SU-DHL-6 (cell line): ENCODE measurements at regions not wholly inside any gene's neighbourhood (a gene's known extent, or its start where the extent isn't known, plus 50 kb on each side); places are given as distances from the start of the nearest gene placed in this dataset.

Experiments used
- H2AFZ ChIP-seq: fragments of 200-600 bp; sonication (generic); 2 replicates; pipeline ENCODE4 v1.6.1; 2014; ENCODE audit warnings: low read depth, mild to moderate bottlenecking, moderate library complexity, mixed read lengths, antibody characterized with exemption, low read length; ENCODE audit not compliant: severe bottlenecking
- H3F3A ChIP-seq: fragments of 200-600 bp; shearing (Covaris generic); 2 replicates; pipeline ENCODE4 v1.6.0; 2016; ENCODE audit warnings: antibody characterized with exemption, mild to moderate bottlenecking; ENCODE audit not compliant: insufficient read depth
- H3K27ac ChIP-seq: fragments of 200-600 bp; sonication (generic); 2 replicates; pipeline ENCODE4 v1.5.1; 2016; ENCODE audit warnings: low read depth, mild to moderate bottlenecking, low read length, moderate library complexity, mixed read lengths
- H3K27me3 ChIP-seq: fragments of 200-600 bp; sonication (generic), shearing (Covaris generic); 2 replicates; pipeline ENCODE4 v1.6.0; 2014; ENCODE audit warnings: mild to moderate bottlenecking, low read length
- H3K36me3 ChIP-seq: fragments of 200-600 bp; sonication (generic); 2 replicates; pipeline ENCODE4 v1.6.1; 2014; ENCODE audit warnings: mild to moderate bottlenecking, low read length, mixed read lengths
- H3K4me2 ChIP-seq: fragments of 300-600, 200-600 bp; shearing (Covaris generic), sonication (generic); 2 replicates; pipeline ENCODE4 v1.6.0; 2014; ENCODE audit warnings: low read length, low read depth, mild to moderate bottlenecking; ENCODE audit not compliant: poor library complexity, severe bottlenecking
- H3K4me3 ChIP-seq: fragments of 200-600 bp; sonication (generic); 2 replicates; pipeline ENCODE4 v1.5.1; 2014; ENCODE audit warnings: antibody characterized with exemption, low read length, mild to moderate bottlenecking, mixed read lengths; ENCODE audit not compliant: insufficient read depth, poor library complexity, severe bottlenecking
- H3K79me2 ChIP-seq: fragments of 200-600 bp; sonication (generic); 2 replicates; pipeline ENCODE4 v1.6.1; 2014; ENCODE audit warnings: mild to moderate bottlenecking, low read length, moderate library complexity; ENCODE audit not compliant: insufficient read depth
- H3K9ac ChIP-seq: fragments of 200-600 bp; sonication (generic); 2 replicates; pipeline ENCODE4 v1.7.0; 2014; ENCODE audit warnings: mild to moderate bottlenecking, low read length
- H3K9me2 ChIP-seq: fragments of 200-600 bp; sonication (generic); replicated peaks from 2 replicates; pipeline ENCODE4 v1.6.1; 2014; ENCODE audit warnings: low read length; ENCODE audit not compliant: insufficient read depth
- H3K9me3 ChIP-seq: fragments of 200-600 bp; sonication (generic); 2 replicates; pipeline ENCODE4 v1.6.1; 2014; ENCODE audit warnings: low read length, mixed read lengths; ENCODE audit not compliant: insufficient read depth
- H4K20me1 ChIP-seq: fragments of 200-600 bp; sonication (generic); 2 replicates; pipeline ENCODE4 v1.6.1; 2014; ENCODE audit warnings: low read depth, mild to moderate bottlenecking, antibody characterized with exemption, low read length, moderate library complexity, mixed read lengths
- EZH2phosphoT487 ChIP-seq: fragments of 200-600 bp; sonication (generic), shearing (Covaris generic); conservative IDR thresholded peaks from 2 replicates; pipeline ENCODE4 v1.6.1; 2018; ENCODE audit warnings: mild to moderate bottlenecking, antibody characterized with exemption, low read length, moderate library complexity, mixed read lengths
- TF ChIP-seq, protein P1 (sequence below): fragments of 200-600 bp; sonication (generic); IDR thresholded peaks from one replicate; pipeline ENCODE4 v1.5.1; 2017; ENCODE audit warnings: antibody characterized with exemption, mild to moderate bottlenecking, low read length, moderate library complexity; ENCODE audit not compliant: insufficient read depth, poor library complexity, severe bottlenecking

DNA sequence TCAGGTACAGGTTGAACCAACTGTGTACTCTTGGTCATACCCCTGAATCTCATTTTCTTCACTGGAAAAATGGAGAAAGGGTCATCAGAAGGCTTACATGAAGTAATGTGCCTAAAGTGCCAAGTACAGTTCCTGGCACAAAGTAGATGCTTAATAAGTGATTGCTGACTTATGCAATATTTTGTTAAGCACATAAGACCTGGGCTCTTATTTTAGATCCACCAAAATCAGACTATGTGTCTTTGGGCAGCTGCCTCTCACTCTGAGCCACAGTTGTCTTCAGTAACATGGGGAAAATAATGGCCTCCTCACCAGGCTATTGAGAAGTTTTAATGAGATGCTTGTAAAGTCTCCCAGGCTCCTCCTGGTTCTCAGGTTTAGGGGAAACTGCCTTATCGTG, 74.3 kb upstream of the TRABD2B start:
- Histone ChIP-seq H3K9me2 (no peaks in the 10 kb centered on the region), H4K20me1 (no peaks in the 10 kb centered on the region), H3K27ac (no peak overlapping the region), H3K4me3 (no peak overlapping the region), H2AFZ (no peak overlapping the region), H3K36me3 (no peaks in the 10 kb centered on the region), H3K79me2 (no peaks in the 10 kb centered on the region), H3K9me3 (no peaks in the 10 kb centered on the region), H3F3A (no peaks in the 10 kb centered on the region), H3K4me2 (no peak overlapping the region), H3K27me3 (no peaks in the 10 kb centered on the region), H3K9ac (no peak overlapping the region)
- TF ChIP-seq, protein P1, sequence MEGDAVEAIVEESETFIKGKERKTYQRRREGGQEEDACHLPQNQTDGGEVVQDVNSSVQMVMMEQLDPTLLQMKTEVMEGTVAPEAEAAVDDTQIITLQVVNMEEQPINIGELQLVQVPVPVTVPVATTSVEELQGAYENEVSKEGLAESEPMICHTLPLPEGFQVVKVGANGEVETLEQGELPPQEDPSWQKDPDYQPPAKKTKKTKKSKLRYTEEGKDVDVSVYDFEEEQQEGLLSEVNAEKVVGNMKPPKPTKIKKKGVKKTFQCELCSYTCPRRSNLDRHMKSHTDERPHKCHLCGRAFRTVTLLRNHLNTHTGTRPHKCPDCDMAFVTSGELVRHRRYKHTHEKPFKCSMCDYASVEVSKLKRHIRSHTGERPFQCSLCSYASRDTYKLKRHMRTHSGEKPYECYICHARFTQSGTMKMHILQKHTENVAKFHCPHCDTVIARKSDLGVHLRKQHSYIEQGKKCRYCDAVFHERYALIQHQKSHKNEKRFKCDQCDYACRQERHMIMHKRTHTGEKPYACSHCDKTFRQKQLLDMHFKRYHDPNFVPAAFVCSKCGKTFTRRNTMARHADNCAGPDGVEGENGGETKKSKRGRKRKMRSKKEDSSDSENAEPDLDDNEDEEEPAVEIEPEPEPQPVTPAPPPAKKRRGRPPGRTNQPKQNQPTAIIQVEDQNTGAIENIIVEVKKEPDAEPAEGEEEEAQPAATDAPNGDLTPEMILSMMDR = no peak
- no peak for TF ChIP-seq EZH2phosphoT487

DNA sequence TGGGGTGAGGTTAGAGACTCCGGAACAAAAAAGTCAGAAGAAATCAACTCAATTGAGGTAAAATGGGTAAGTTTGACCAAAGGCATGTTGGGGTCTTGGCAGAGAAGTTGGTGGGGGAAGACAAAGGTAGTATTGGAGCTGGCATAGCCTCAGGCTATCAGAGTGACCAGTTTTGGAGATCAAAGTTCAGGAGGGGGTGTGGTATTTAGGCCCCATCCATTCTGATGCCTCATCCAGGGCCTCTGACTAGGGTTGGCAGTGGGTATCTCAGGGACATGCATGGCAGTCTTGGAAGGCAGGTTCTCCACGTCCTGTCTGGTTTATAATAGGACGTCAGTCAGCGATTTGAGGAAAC, 73.2 kb upstream of the TRABD2B start:
- H3F3A ChIP-seq = no peaks in the 10 kb centered on the region
- no peaks in the 10 kb centered on the region for H3K9me3 ChIP-seq
- no peak overlapping the region for H2AFZ ChIP-seq
- H3K79me2 ChIP-seq = no peaks in the 10 kb centered on the region
- no peaks in the 10 kb centered on the region for H3K9me2 ChIP-seq
- H3K27ac ChIP-seq = no peak overlapping the region
- H3K36me3 ChIP-seq = no peaks in the 10 kb centered on the region
- no peaks in the 10 kb centered on the region for H4K20me1 ChIP-seq
- no peak overlapping the region for H3K9ac ChIP-seq
- H3K4me2 ChIP-seq = no peak overlapping the region
- TF ChIP-seq EZH2phosphoT487 = no peak
- TF ChIP-seq, protein P1 = no peak
- H3K4me3 ChIP-seq = no peak overlapping the region
- no peaks in the 10 kb centered on the region for H3K27me3 ChIP-seq

DNA sequence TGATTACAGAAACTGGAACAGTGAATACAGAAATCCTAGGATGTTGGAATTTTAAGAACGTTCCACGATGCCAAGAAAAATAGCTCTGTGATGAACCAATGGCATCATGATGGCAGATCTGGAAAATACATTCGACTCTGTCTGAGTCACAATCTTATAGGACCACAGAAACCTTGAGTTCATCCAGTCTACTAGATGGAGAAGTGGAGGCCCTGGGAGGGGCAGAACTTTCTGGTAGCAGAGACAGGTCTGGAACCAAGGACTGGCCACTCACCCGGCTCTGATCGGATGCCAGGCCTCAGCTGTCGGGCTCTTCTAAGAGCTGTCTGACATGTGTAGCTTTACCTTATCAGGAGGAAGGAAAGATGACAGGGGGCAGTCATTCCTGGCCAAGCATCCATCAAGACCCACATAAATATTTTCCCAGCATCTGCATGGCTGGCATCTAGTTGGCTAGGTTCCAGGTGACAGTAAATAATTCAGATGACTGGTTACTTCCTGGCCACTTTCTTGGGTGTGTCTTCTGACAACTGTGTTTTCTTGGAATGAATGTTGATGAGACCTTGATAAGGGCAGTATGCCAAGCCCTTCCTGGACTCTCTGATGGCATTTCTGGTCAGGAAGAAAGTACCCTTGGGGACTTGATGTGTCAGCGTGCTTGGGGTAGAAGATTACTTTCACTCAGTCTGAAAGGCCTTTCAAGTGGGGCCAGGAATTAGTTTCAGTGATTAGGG, 72.6 kb upstream of the TRABD2B start:
- Histone ChIP-seq H3K27ac (no peak overlapping the region), H3K27me3 (no peaks in the 10 kb centered on the region), H3K4me2 (no peak overlapping the region), H3F3A (no peaks in the 10 kb centered on the region), H3K9ac (no peak overlapping the region), H3K79me2 (no peaks in the 10 kb centered on the region), H4K20me1 (no peaks in the 10 kb centered on the region), H3K36me3 (no peaks in the 10 kb centered on the region), H3K9me3 (no peaks in the 10 kb centered on the region), H2AFZ (no peak overlapping the region), H3K4me3 (no peak overlapping the region), H3K9me2 (no peaks in the 10 kb centered on the region)
- TF ChIP-seq, protein P1 = no peak
- TF ChIP-seq EZH2phosphoT487 = no peak
